NOMO-1 treated with dmso at 0.1 percent for 144 hours (cell line): ENCODE measurements at regions not wholly inside any gene's neighbourhood (a gene's known extent, or its start where the extent isn't known, plus 50 kb on each side); places are given as distances from the start of the nearest gene placed in this dataset.

ENCODE experiments used
- DNase-seq: peaks from one replicate; lab custom pipeline; 2025; ENCODE audit not compliant: unreplicated experiment; lab: John Stamatoyannopoulos, UW

DNA sequence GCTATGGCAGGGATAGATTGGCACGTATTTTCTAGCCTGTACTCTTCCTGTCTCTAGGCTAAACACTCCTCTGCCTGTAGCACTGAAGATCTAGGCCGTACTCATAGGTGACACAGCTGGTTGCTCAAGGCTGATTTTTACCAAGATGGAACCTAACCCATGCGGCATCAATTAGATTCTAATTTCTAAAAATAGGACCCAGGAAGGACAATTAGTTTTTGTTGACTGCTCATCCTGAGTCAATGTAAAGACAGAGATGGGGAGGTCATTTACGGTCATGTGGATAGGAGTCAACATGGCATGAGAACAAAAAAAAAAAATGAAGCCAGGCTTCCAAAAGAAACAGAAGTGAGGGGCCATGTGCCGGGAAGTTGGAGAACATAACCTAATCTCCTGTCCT, 360.7 kb upstream of the ETAA1 start:
- DNase-seq: no peak

- no peak for DNase-seq
Observed at GRCh38 chr2:67037655-67038054, 359.5 kb upstream of the ETAA1 start.

DNA sequence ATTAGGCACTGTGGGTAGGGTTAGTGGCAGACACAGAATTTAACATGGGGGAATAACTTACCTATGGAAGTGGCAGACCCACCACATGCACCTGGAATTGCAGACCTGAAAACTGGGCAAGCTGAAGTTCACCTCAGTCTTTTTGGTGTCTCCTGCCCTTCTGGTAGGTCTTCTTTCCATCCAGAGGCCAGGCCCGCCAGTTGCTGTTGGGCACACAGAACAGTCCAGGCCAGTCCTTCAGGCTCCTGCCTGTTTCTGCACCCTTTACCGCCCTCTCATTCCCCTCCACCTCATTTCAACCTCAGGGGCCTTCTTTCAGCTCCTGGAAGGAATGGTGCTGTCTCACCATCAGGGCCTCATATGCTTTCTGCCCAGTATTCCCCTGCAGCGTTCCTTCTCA, 358.9 kb upstream of the ETAA1 start:
- no peak for DNase-seq

DNA sequence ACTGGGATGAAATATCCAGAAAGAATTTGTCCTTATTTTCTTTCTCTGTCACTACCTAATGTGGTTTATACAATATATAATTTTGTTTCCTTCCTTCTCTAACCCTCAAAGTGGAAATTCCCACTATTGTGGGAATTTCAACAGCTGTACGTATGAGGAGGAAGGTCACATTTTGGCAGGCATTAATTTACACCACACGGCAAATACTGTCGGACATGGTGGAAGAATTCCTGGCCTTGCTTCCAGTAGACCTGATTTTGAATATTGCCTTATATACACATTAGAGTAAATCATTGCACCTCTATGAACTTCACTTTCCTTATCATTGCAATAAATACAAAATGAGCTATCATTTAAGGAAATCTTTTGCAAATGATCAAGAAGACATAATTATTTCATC, 358.1 kb upstream of the ETAA1 start:
- no peak for DNase-seq

- DNase-seq: no peak
Observed at GRCh38 chr2:67039517-67040103, 357.5 kb upstream of the ETAA1 start.

GRCh38 chr2:67041051-67041450, 356.1 kb upstream of the ETAA1 start:
- DNase-seq: no peak

- DNase-seq: no peak
Observed at GRCh38 chr2:67043781-67044478, 353.2 kb upstream of the ETAA1 start.

DNA sequence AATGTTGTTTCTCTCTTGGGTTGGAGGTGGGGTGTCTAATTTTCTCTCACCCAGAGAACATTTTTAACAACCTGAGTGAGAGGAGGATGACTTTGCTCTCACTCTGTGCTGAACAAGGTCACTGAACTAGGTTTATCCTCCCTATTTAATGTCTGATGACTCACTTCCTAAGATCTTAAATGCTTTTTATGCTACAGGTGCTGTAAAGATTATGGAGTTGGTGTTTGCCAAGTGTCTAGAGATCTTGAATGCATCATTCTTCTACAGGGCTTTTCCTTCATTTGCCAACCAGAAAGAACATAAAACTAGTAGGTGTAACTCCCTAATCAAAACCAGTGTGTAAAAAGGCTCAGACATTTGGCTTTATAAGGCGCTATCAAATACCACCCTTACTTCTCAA, 350.5 kb upstream of the ETAA1 start:
- DNase-seq: no peak

DNA sequence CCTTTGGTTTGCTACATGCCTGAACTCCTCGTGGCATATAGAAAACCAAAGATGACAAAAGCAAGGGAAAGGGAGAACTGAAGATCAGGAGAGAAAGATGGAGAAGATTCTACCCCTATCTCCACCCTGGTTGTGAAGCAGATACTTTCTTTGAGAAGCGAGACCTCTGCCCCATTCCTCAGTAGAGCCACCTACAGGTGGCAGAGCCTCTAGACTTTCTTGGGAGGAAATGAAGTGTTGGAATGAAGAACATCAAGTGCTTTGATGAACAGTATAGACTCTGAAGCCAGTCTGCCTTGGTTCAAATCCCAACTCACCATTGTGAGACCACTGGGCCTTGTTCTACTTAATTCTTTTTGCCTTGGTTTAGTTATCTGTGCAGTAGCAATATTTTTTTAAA, 348.8 kb upstream of the ETAA1 start:
- no peak for DNase-seq

GRCh38 chr2:67050622-67051021, 346.5 kb upstream of the ETAA1 start:
- DNase-seq: no peak

- no peak for DNase-seq
Observed at GRCh38 chr2:67054728-67055127, 342.4 kb upstream of the ETAA1 start.

DNA sequence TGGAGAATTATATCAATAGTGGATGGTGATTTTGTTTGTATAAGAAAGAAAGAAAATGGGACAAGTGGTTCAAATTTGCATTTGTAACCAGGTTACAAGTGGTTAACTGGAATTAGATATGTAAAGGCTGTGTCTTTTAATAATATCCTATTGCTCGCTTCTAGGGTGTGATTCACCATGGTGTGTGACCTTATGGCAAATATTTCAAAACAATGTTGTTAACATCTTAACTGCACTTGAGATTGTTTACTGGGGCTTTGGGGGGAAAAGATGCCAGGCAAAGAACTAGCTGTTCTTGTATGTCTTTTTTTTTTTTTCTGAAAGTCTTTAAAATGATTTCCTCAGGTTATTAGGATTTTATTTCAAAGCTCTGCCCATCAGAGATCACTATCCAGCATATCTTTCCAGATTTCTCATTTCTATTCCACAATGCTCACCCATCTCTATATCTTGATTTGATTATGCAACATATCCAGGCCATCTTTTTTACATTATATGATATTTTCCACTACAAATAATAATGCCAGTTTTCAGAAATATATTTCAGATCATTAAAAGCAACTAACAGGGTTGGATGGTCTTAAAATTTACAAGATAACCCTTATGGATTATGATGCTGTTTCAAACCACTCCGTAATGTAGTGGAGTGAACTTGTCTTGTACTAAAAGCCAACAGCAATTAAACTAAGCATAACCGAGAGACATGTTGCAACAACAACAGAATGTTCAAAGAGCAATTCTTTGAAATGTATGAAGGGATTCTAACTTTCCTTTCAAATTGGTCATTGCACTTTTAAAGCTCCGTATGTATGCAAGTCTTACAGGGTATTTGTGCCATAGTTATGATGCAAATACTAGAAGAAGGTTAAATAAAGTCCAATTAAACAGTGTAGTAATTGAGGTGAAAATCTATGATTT, 341.5 kb upstream of the ETAA1 start:
- no peak for DNase-seq

DNA sequence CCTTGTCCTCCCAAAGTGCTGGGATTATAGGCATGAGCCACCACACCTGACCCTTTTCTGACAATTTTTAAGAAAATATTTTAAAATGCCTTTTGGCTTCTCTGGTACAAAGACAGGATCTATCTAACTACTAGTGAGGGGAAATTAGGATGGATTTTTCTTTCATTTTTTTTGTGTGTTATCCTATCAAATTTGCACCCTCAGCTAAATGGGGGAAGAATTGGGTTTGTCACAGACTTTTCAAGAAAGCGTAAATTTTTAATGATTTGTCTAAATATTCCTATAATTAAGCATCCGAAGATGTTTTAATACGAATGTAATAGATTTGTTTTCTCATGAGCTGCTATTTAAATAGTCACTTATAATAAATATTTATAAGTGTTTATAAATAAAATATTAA, 340.0 kb upstream of the ETAA1 start:
- no peak for DNase-seq

DNA sequence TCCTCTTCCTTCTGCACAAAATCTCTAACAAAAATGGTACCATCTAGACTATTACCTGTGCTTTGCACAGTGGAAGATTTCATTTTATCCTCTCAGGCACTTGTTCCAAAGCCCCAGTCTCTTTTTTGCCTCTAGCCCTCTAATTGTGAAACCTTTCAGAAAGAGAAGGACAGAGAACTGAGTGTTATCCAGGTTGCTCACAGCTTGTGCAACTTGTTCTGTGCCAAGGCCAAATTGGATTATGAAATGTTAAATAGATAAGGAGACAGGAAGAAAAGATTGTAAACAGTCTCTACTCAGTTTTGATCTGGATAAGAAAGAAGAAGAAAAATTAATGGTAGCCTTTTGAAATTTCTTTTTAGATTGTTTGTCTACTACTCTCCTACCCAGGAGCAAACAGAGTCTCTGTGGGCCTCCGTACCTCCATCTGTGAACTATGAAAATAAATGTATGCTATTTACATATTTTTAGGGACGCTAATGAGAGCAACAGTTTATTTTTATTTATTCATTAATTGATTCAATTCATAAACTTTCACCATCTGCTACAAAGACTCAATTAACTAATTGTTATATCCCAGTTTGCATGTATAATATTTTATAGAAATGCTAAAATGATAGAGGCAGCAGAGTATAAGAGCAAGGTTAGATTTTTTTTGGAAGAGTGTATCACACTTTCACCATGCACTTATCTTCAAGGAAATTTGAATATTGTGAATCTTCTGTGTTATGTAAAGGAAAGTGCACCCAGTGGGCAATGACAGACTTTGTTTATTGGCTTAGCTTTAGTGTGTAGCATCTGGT, 339.0 kb upstream of the ETAA1 start:
- no peak for DNase-seq

GRCh38 chr2:67065046-67065445, 332.1 kb upstream of the ETAA1 start:
- no peak for DNase-seq

DNA sequence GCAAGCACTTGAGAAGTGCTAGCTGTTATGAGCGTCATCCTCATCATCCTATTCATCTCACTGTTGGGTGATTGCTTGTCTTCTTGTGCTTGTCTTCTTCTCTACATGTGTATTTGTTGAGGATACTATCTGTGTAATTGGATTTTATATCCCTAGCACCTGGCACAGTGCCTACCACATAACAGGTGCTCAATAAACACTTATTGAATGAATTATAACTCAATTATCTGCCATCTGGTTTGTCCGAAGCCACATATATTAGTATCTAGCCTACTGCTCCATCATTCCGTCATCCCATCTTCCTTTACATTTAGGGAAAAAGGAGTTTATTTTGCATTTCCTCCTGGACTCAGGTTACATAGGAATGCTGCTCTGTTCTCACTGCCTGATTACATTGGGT, 330.4 kb upstream of the ETAA1 start:
- no peak for DNase-seq

DNA sequence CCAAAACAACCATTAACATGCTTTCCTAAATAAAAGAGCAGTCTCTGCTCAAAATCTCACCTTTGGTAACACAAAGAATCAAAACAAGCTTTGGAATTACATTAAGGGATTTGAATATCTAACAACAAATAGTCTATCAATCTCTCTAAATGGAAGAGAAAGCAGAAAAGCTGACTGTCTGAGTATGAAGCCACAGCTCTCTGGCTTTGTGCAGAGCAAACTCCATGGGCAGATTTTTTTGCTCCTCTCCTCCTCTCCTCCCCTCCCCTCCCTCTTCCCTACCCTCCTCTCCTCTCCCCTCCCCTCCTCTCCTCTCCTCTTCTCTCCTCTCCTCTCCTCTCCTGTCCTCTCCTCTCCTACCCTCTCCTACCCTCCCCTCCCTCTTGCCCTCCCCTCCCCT, 329.5 kb upstream of the ETAA1 start:
- no peak for DNase-seq

DNA sequence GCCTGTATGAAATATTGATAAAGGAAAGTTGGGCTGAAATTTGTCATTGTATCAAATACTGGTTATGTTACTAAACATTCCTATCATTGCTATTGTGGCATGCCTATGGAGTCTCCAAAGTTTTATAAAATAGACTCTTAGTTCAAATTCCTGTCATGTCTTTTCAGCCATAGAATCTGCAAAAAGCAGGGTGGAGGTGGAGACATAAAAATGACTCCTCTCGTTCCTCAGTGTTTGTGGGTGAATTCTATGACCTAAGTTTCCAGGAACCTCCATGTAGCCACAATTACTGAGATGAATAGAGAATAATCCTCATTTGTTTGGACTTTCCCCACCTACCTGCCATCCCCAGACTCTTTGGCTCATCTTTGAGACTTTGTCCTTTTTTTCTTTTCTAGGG, 326.3 kb upstream of the ETAA1 start:
- DNase-seq: no peak

DNA sequence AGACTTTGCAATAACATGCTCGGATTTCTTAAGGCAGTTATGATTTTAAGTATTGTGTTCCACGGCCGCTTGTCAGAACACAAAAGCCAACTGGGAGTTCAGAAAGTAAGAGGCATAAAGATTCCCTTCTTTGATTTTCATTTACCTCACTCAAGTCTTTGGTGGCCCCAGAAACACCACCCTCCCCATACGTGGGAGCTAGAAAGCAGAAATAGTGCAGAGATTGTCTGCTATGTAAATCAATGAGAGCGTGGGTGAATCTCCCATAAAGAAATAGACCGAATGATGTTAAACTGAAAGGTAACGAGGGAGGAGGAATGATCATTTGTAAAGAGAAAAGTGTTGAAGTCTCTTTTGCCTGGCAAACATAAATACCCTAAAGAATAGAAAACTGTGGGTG, 322.1 kb upstream of the ETAA1 start:
- DNase-seq: no peak

GRCh38 chr2:67075530-67076238, 321.4 kb upstream of the ETAA1 start:
- DNase-seq: no peak

DNA sequence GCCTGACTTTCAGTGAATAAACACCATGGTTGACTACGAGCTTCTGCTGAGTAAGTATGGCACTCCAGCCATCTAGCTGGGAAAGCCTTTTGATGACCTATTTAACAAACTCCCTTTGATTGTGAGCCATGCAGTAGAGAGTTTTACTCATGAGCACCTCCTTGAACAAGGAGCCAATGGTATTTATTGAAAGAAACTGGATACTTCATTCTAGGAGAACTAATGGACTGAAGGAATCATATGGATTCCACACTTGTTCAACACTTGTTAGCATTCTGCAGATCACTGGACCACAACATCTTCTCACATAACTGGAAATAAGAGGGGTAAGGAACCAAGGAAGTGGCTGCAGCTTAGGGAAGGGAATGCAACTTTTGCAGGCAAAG, 320.9 kb upstream of the ETAA1 start:
- no peak for DNase-seq
